ENCODE measurements at regions not wholly inside any gene's neighbourhood (a gene's known extent, or its start where the extent isn't known, plus 50 kb on each side); places are given as distances from the start of the nearest gene placed in this dataset.
"Not testable (repeated sequence)": the region's sequence is repeated elsewhere in the genome, so short reads cannot be mapped to it uniquely, and the experiment has no call there.

- Histone ChIP-seq H4K91ac (ENCODE audit: low read depth, low read length, poor library complexity) (no peak overlapping the region), H3K9ac (ENCODE audit: low read depth, low read length, poor library complexity) (no peak overlapping the region), H2BK120ac (ENCODE audit: low read depth, low read length) (no peak overlapping the region), H3K23ac (ENCODE audit: low read depth, low read length, poor library complexity) (no peak overlapping the region), H2BK5ac (ENCODE audit: low read length) (no peak overlapping the region), H3K4me2 (ENCODE audit: insufficient read depth, low read length, poor library complexity, severe bottlenecking) (no peak overlapping the region), H2BK12ac (ENCODE audit: low read length) (no peak overlapping the region), H2AFZ (ENCODE audit: low read length) (no peak overlapping the region), H2AK5ac (ENCODE audit: low read depth, low read length) (no peak overlapping the region), H3K4ac (ENCODE audit: low read length) (no peak overlapping the region), H4K8ac (ENCODE audit: low read depth, low read length) (no peak overlapping the region), H3K79me1 (ENCODE audit: low read depth, low read length) (no peaks in the 10 kb centered on the region), H3K14ac (ENCODE audit: low read length) (no peak overlapping the region), H3K4me3 (ENCODE audit: low read length in 2 of 2) (no peak overlapping the region), H3K36me3 (replicated peaks in 1 of 2; ENCODE audit: control insufficient read depth in 2 of 2, insufficient read depth in 2 of 2, low read length in 2 of 2) (no peaks in the 10 kb centered on the region), H3K27ac (replicated peaks; ENCODE audit: low read length) (no peak overlapping the region), H3K4me1 (ENCODE audit: control insufficient read depth in 2 of 2, insufficient read depth in 1 of 2, low read depth in 1 of 2, low read length in 2 of 2) (peaks cover 0 to 2% of the 10 kb centered on the region in 2 donors), H2BK15ac (ENCODE audit: low read length) (no peak overlapping the region), H3K27me3 (ENCODE audit: control insufficient read depth in 3 of 3, insufficient read depth in 3 of 3, low read depth in 1 of 3, low read length in 3 of 3) (peaks cover 0 to 27% (median 0%) of the 10 kb centered on the region in 3 experiments), H3K18ac (ENCODE audit: low read length) (no peak overlapping the region), H3K9me3 (replicated peaks in 1 of 2; ENCODE audit: control insufficient read depth in 2 of 2, insufficient read depth in 1 of 2, low read depth in 1 of 2, low read length in 2 of 2) (peaks cover 0 to 6% of the 10 kb centered on the region in 2 donors)
- DNase-seq (ENCODE audit: low spot score): no peak
- no CpG with 5 or more reads among the region's 4 CpGs for WGBS, 2 donors (ENCODE audit: extremely low coverage in 2 of 2, insufficient read length in 2 of 2, insufficient replicate concordance in 1 of 2)
These were observed 54.7 kb upstream of the ARHGEF7 start for GRCh38 chr13:111060237-111060919.

DNA sequence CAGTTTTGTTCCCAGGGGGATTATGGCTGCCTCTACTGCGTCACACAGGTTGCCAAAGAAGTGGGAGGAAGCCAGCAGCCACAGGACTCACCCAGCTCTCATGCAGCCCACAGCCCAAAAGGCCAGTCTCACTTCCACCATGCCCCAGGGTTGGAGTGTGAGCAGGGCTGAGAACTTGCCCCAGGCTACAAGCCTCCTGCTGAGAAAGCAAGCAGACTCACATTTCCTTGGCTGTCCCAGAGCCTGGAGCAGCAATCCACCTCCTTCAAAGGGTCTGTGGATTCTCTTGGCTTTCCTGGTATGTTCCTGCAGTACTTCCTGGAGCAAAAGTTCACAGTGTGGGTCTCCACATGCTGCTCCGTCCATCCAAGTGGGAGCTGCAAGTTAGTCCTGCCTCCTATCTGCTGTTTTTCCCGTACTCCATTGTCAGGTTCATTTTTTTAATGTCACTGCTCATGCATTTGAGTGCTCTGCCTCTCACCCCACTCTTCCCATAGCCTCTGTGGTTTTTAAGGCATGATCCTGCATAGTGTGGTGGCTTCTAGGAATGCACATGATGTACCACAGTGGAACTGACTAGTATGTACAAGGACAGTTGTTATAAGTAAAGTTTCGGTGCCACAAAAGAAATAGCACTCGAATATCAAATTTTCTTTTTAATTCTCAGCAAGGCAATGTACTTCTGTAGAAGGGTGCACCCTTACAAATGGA, 56.2 kb upstream of the ARHGEF7 start:
- Histone ChIP-seq H3K9me3 (replicated peaks in 1 of 2; ENCODE audit: control insufficient read depth in 2 of 2, insufficient read depth in 1 of 2, low read depth in 1 of 2, low read length in 2 of 2) (peaks cover 0 to 6% of the 10 kb centered on the region in 2 donors), H2BK15ac (ENCODE audit: low read length) (peak overlapping the region; percentile 72), H3K18ac (ENCODE audit: low read length) (peak overlapping the region; percentile 51), H3K4me3 (ENCODE audit: low read length in 2 of 2) (no peak overlapping the region), H3K9ac (ENCODE audit: low read depth, low read length, poor library complexity) (no peak overlapping the region), H3K27ac (replicated peaks; ENCODE audit: low read length) (no peak overlapping the region), H3K4me2 (ENCODE audit: insufficient read depth, low read length, poor library complexity, severe bottlenecking) (no peak overlapping the region), H3K36me3 (replicated peaks in 1 of 2; ENCODE audit: control insufficient read depth in 2 of 2, insufficient read depth in 2 of 2, low read length in 2 of 2) (no peaks in the 10 kb centered on the region), H4K8ac (ENCODE audit: low read depth, low read length) (no peak overlapping the region), H3K4ac (ENCODE audit: low read length) (no peak overlapping the region), H4K91ac (ENCODE audit: low read depth, low read length, poor library complexity) (peak overlapping the region; percentile 75), H2AFZ (ENCODE audit: low read length) (no peak overlapping the region), H2BK5ac (ENCODE audit: low read length) (no peak overlapping the region), H3K14ac (ENCODE audit: low read length) (no peak overlapping the region), H2BK12ac (ENCODE audit: low read length) (no peak overlapping the region), H3K4me1 (ENCODE audit: control insufficient read depth in 2 of 2, insufficient read depth in 1 of 2, low read depth in 1 of 2, low read length in 2 of 2) (peaks cover 0 to 2% of the 10 kb centered on the region in 2 donors), H2AK5ac (ENCODE audit: low read depth, low read length) (no peak overlapping the region), H3K27me3 (ENCODE audit: control insufficient read depth in 3 of 3, insufficient read depth in 3 of 3, low read depth in 1 of 3, low read length in 3 of 3) (peaks cover 0 to 13% (median 0%) of the 10 kb centered on the region in 3 experiments), H3K79me1 (ENCODE audit: low read depth, low read length) (no peaks in the 10 kb centered on the region), H3K23ac (ENCODE audit: low read depth, low read length, poor library complexity) (peak overlapping the region; percentile 60), H2BK120ac (ENCODE audit: low read depth, low read length) (no peak overlapping the region)
- WGBS, 2 donors (ENCODE audit: extremely low coverage in 2 of 2, insufficient read length in 2 of 2, insufficient replicate concordance in 1 of 2): no CpG with 5 or more reads among the region's 5 CpGs
- DNase-seq (ENCODE audit: low spot score): no peak

- H3K79me1 ChIP-seq (ENCODE audit: low read depth, low read length); H2BK15ac ChIP-seq (ENCODE audit: low read length); H3K4me2 ChIP-seq (ENCODE audit: insufficient read depth, low read length, poor library complexity, severe bottlenecking); H3K4me3 ChIP-seq (ENCODE audit: low read length in 2 of 2); H2BK120ac ChIP-seq (ENCODE audit: low read depth, low read length); H3K9me3 ChIP-seq (replicated peaks in 1 of 2; ENCODE audit: control insufficient read depth in 2 of 2, insufficient read depth in 1 of 2, low read depth in 1 of 2, low read length in 2 of 2); H4K8ac ChIP-seq (ENCODE audit: low read depth, low read length); H3K27me3 ChIP-seq (ENCODE audit: control insufficient read depth in 3 of 3, insufficient read depth in 3 of 3, low read depth in 1 of 3, low read length in 3 of 3); H3K36me3 ChIP-seq (replicated peaks in 1 of 2; ENCODE audit: control insufficient read depth in 2 of 2, insufficient read depth in 2 of 2, low read length in 2 of 2); H3K4me1 ChIP-seq (ENCODE audit: control insufficient read depth in 2 of 2, insufficient read depth in 1 of 2, low read depth in 1 of 2, low read length in 2 of 2); H2BK12ac ChIP-seq (ENCODE audit: low read length); H4K91ac ChIP-seq (ENCODE audit: low read depth, low read length, poor library complexity); H3K23ac ChIP-seq (ENCODE audit: low read depth, low read length, poor library complexity); H3K18ac ChIP-seq (ENCODE audit: low read length); H3K27ac ChIP-seq (replicated peaks; ENCODE audit: low read length); H2BK5ac ChIP-seq (ENCODE audit: low read length); H3K9ac ChIP-seq (ENCODE audit: low read depth, low read length, poor library complexity); H3K4ac ChIP-seq (ENCODE audit: low read length); DNase-seq (ENCODE audit: low spot score); H2AK5ac ChIP-seq (ENCODE audit: low read depth, low read length); H2AFZ ChIP-seq (ENCODE audit: low read length); H3K14ac ChIP-seq (ENCODE audit: low read length): not testable (repeated sequence)
These were observed 56.8 kb upstream of the ARHGEF7 start for GRCh38 chr13:111058339-111058738.

- H3K9ac ChIP-seq (ENCODE audit: low read depth, low read length, poor library complexity); H3K27ac ChIP-seq (replicated peaks; ENCODE audit: low read length); H2BK12ac ChIP-seq (ENCODE audit: low read length); H2BK120ac ChIP-seq (ENCODE audit: low read depth, low read length); H3K79me1 ChIP-seq (ENCODE audit: low read depth, low read length); H2AFZ ChIP-seq (ENCODE audit: low read length); H3K36me3 ChIP-seq (replicated peaks in 1 of 2; ENCODE audit: control insufficient read depth in 2 of 2, insufficient read depth in 2 of 2, low read length in 2 of 2); H3K23ac ChIP-seq (ENCODE audit: low read depth, low read length, poor library complexity); H3K4me3 ChIP-seq (ENCODE audit: low read length in 2 of 2); H2AK5ac ChIP-seq (ENCODE audit: low read depth, low read length); H4K91ac ChIP-seq (ENCODE audit: low read depth, low read length, poor library complexity); DNase-seq (ENCODE audit: low spot score); H2BK15ac ChIP-seq (ENCODE audit: low read length); H3K4me2 ChIP-seq (ENCODE audit: insufficient read depth, low read length, poor library complexity, severe bottlenecking); H4K8ac ChIP-seq (ENCODE audit: low read depth, low read length); H3K27me3 ChIP-seq (ENCODE audit: control insufficient read depth in 3 of 3, insufficient read depth in 3 of 3, low read depth in 1 of 3, low read length in 3 of 3); H3K18ac ChIP-seq (ENCODE audit: low read length); H2BK5ac ChIP-seq (ENCODE audit: low read length); H3K9me3 ChIP-seq (replicated peaks in 1 of 2; ENCODE audit: control insufficient read depth in 2 of 2, insufficient read depth in 1 of 2, low read depth in 1 of 2, low read length in 2 of 2); H3K4ac ChIP-seq (ENCODE audit: low read length); H3K4me1 ChIP-seq (ENCODE audit: control insufficient read depth in 2 of 2, insufficient read depth in 1 of 2, low read depth in 1 of 2, low read length in 2 of 2): not testable (repeated sequence)
- peak overlapping the region; percentile 25 for H3K14ac ChIP-seq (ENCODE audit: low read length)
- no CpG with 5 or more reads among the region's 21 CpGs for WGBS, 2 donors (ENCODE audit: extremely low coverage in 2 of 2, insufficient read length in 2 of 2, insufficient replicate concordance in 1 of 2)
These were observed 63.3 kb upstream of the ARHGEF7 start for GRCh38 chr13:111051726-111052232.

Measured in neuronal stem cell (in vitro differentiated cells).